ENCODE measurements at regions not wholly inside any gene's neighbourhood (a gene's known extent, or its start where the extent isn't known, plus 50 kb on each side); places are given as distances from the start of the nearest gene placed in this dataset.

- H3K9me2 ChIP-seq: no peaks in the 10 kb centered on the region
- no peak overlapping the region for H2AFZ ChIP-seq (ENCODE audit: low read depth)
- H3K4me1 ChIP-seq (ENCODE audit: control insufficient read depth in 1 of 2, insufficient read depth in 2 of 2, low read depth in 1 of 2, low read length in 1 of 2): no peaks in the 10 kb centered on the region; a peak in 1 of 4 replicates
- no peak overlapping the region for H3K4me3 ChIP-seq (ENCODE audit: low read depth in 2 of 2, low read length in 1 of 2)
- no peaks in the 10 kb centered on the region for H3F3A ChIP-seq (replicated peaks; ENCODE audit: insufficient read depth)
- H3K9ac ChIP-seq: no peak overlapping the region
- H3K27ac ChIP-seq (ENCODE audit: low read depth in 2 of 2, low read length in 1 of 2): no peak overlapping the region
- no peaks in the 10 kb centered on the region for H3K79me2 ChIP-seq (ENCODE audit: insufficient read depth)
- no peaks in the 10 kb centered on the region for H3K36me3 ChIP-seq (replicated peaks in 1 of 2; ENCODE audit: control insufficient read depth in 1 of 2, insufficient read depth in 2 of 2, low read length in 1 of 2)
- no peaks in the 10 kb centered on the region for H3K27me3 ChIP-seq (ENCODE audit: insufficient read depth)
- H3K9me3 ChIP-seq: no peaks in the 10 kb centered on the region
- no peak overlapping the region for H3K4me2 ChIP-seq
- DNase-seq: no peak
- 65% methylated on average over 5 of the region's 5 CpGs for WGBS (ENCODE audit: low lambda C conversion rate)
- POLR2A ChIA-PET: no interaction called here
- CTCF ChIA-PET: interaction anchor here (0.9 kb wide), 1 partner anchor 13 kb away, joined by 5 read pairs; no protein-coding TSS in a partner anchor
- TF ChIP-seq FOXM1 (IDR thresholded peaks at IDR 0.05; ENCODE audit: low read depth): no peak
- TF ChIP-seq USF2 (IDR thresholded peaks at IDR 0.05; ENCODE audit: borderline replicate concordance, low read depth, low read length): no peak
- TF ChIP-seq TAF1 (IDR thresholded peaks at IDR 0.05; ENCODE audit: borderline replicate concordance, low read depth, low read length): no peak
- TF ChIP-seq YY1 (IDR thresholded peaks at IDR 0.05; ENCODE audit: low read depth): no peak
- TF ChIP-seq IRF3 (IDR thresholded peaks at IDR 0.05; ENCODE audit: low read depth, low read length): no peak
- no peak for TF ChIP-seq FOXJ3 (CRISPR knock-in tag; IDR thresholded peaks at IDR 0.05)
- no peak for TF ChIP-seq TEAD4 (IDR thresholded peaks at IDR 0.05; ENCODE audit: borderline replicate concordance, insufficient read depth)
- no peak for TF ChIP-seq GATA2 (CRISPR knock-in tag; IDR thresholded peaks at IDR 0.05)
- TF ChIP-seq ELF1 (IDR thresholded peaks at IDR 0.05): no peak
- no peak for TF ChIP-seq CTCF (IDR thresholded peaks at IDR 0.05)
- no peak for TF ChIP-seq MAX (IDR thresholded peaks at IDR 0.05; ENCODE audit: low read depth)
- TF ChIP-seq TCF12 (IDR thresholded peaks at IDR 0.05): no peak
- no peak for TF ChIP-seq EP300 (IDR thresholded peaks at IDR 0.05; ENCODE audit: borderline replicate concordance in 1 of 2, low read depth in 1 of 2, low read length in 1 of 2)
- TF ChIP-seq JUND (IDR thresholded peaks at IDR 0.05): no peak
- no peak for TF ChIP-seq RCOR1 (IDR thresholded peaks at IDR 0.05; ENCODE audit: low read length)
- TF ChIP-seq ZBTB33 (IDR thresholded peaks at IDR 0.05; ENCODE audit: borderline replicate concordance, low read depth): no peak
- TF ChIP-seq EZH2phosphoT487 (IDR thresholded peaks at IDR 0.05; ENCODE audit: borderline replicate concordance, low read depth): no peak
- TF ChIP-seq USF1 (IDR thresholded peaks at IDR 0.05; ENCODE audit: borderline replicate concordance, low read depth): no peak
- no peak for TF ChIP-seq SMC3 (IDR thresholded peaks at IDR 0.05; ENCODE audit: low read depth, low read length)
- H4K20me1 ChIP-seq (ENCODE audit: insufficient read depth): no peaks in the 10 kb centered on the region
Measured at GRCh38 chr9:26669701-26670670, 222.6 kb downstream of the CAAP1 start.

Measured in SK-N-SH (cell line).